SK-N-SH treated with all-trans-retinoic acid at 6 μM for 48 hours (cell line): ENCODE measurements at regions not wholly inside any gene's neighbourhood (a gene's known extent, or its start where the extent isn't known, plus 50 kb on each side); places are given as distances from the start of the nearest gene placed in this dataset.

ENCODE experiments used
- ATAC-seq: fragments of 200-7000 bp; cut with Tn5 transposase; 3 replicates; pipeline ENCODE4 v1.9.1; 2020; ENCODE audit warnings: mild to moderate bottlenecking, moderate library complexity
- ARNTL ChIP-seq: fragments of 450-650 bp; formaldehyde crosslinking; IDR thresholded peaks from 2 replicates; pipeline ENCODE4 v1.5.0; 2020; ENCODE audit warnings: low read depth, mild to moderate bottlenecking, moderate library complexity, borderline replicate concordance
- BACH2 ChIP-seq: fragments of 250-450 bp; sonication (Bioruptor Pico); IDR thresholded peaks from 2 replicates; pipeline ENCODE4 v1.9.0; 2021; ENCODE audit warnings: mild to moderate bottlenecking, borderline replicate concordance
- CSDC2 ChIP-seq: fragments of 250-450 bp; sonication (Bioruptor Pico); IDR thresholded peaks from 2 replicates; pipeline ENCODE4 v1.5.0; 2020; ENCODE audit warnings: mild to moderate bottlenecking, moderate library complexity
- ESRRG ChIP-seq: fragments of 250-450 bp; sonication (Bioruptor Pico); IDR thresholded peaks from 2 replicates; pipeline ENCODE4 v1.6.1; 2021; ENCODE audit warnings: mild to moderate bottlenecking
- GLIS3 ChIP-seq: fragments of 250-450 bp; sonication (Bioruptor Pico); IDR thresholded peaks from 2 replicates; pipeline ENCODE4 v1.5.0; 2020; ENCODE audit warnings: mild to moderate bottlenecking, moderate library complexity
- ISL1 ChIP-seq: fragments of 250-450 bp; sonication (Bioruptor Pico); IDR thresholded peaks from 2 replicates; pipeline ENCODE4 v2.1.2; 2022; ENCODE audit warnings: mild to moderate bottlenecking, moderate library complexity
- OSR1 ChIP-seq: fragments of 250-450 bp; sonication (Bioruptor Pico); IDR thresholded peaks from 2 replicates; pipeline ENCODE4 v1.8.0; 2022; ENCODE audit warnings: moderate library complexity, mild to moderate bottlenecking, inconsistent platforms
- PPARA ChIP-seq: fragments of 250-450 bp; sonication (Bioruptor Pico); IDR thresholded peaks from 2 replicates; pipeline ENCODE4 v1.5.0; 2020; ENCODE audit warnings: mild to moderate bottlenecking, borderline replicate concordance
- RARB ChIP-seq: fragments of 250-450 bp; sonication (Bioruptor Pico); IDR thresholded peaks from 2 replicates; pipeline ENCODE4 v1.8.0; 2021; ENCODE audit warnings: mild to moderate bottlenecking, moderate library complexity
- SNAI2 ChIP-seq: fragments of 250-450 bp; sonication (Bioruptor Pico); IDR thresholded peaks from 2 replicates; pipeline ENCODE4 v1.5.0; 2020; ENCODE audit warnings: mild to moderate bottlenecking, moderate library complexity
- TCF4 ChIP-seq: fragments of 250-450 bp; sonication (Bioruptor Pico); IDR thresholded peaks from 2 replicates; pipeline ENCODE4 v1.8.0; 2021; ENCODE audit warnings: mild to moderate bottlenecking, moderate library complexity, borderline replicate concordance
- TOX ChIP-seq: fragments of 250-450 bp; sonication (Bioruptor Pico); IDR thresholded peaks from 2 replicates; pipeline ENCODE4 v1.8.0; 2021; ENCODE audit warnings: mild to moderate bottlenecking, moderate library complexity, borderline replicate concordance
- ZC3H10 ChIP-seq: fragments of 250-450 bp; sonication (Bioruptor Pico); IDR thresholded peaks from 2 replicates; pipeline ENCODE4 v1.5.1; 2021; ENCODE audit warnings: mild to moderate bottlenecking, moderate library complexity
- ZFP3 ChIP-seq: fragments of 250-450 bp; sonication (Bioruptor Pico); IDR thresholded peaks from 2 replicates; pipeline ENCODE4 v1.5.0; 2020; ENCODE audit warnings: mild to moderate bottlenecking, moderate library complexity
- ZFP30 ChIP-seq: fragments of 450-650 bp; formaldehyde crosslinking; IDR thresholded peaks from 2 replicates; pipeline ENCODE4 v1.5.0; 2022; ENCODE audit warnings: mild to moderate bottlenecking, moderate library complexity
- ZNF565 ChIP-seq: fragments of 450-650 bp; formaldehyde crosslinking; conservative IDR thresholded peaks from 2 replicates; pipeline ENCODE4 v1.5.0; 2020; ENCODE audit warnings: low read depth, mild to moderate bottlenecking, moderate library complexity
- ZNF70 ChIP-seq: fragments of 450-650 bp; formaldehyde crosslinking; IDR thresholded peaks from 2 replicates; pipeline ENCODE4 v1.5.0; 2020; ENCODE audit warnings: mild to moderate bottlenecking, moderate library complexity
- ZNF8 ChIP-seq: fragments of 450-650 bp; formaldehyde crosslinking; IDR thresholded peaks from 2 replicates; pipeline ENCODE4 v1.5.0; 2020; ENCODE audit warnings: mild to moderate bottlenecking, moderate library complexity
- TF ChIP-seq, protein P1 (sequence below): fragments of 250-450 bp; sonication (Bioruptor Pico); IDR thresholded peaks from 2 replicates; pipeline ENCODE4 v1.5.1; 2020; ENCODE audit warnings: low read depth, mild to moderate bottlenecking, moderate library complexity
- TF ChIP-seq, protein P2 (sequence below): fragments of 250-450 bp; sonication (Bioruptor Pico); IDR thresholded peaks from 2 replicates; pipeline ENCODE4 v1.5.1; 2021; ENCODE audit warnings: mild to moderate bottlenecking, moderate library complexity
- TF ChIP-seq, protein P3 (sequence below): fragments of 250-450 bp; sonication (Bioruptor Pico); IDR thresholded peaks from 2 replicates; pipeline ENCODE4 v1.5.0; 2020; ENCODE audit warnings: mild to moderate bottlenecking, moderate library complexity
- TF ChIP-seq, protein P4 (sequence below): fragments of 250-450 bp; sonication (Bioruptor Pico); IDR thresholded peaks from 2 replicates; pipeline ENCODE4 v1.8.0; 2021; ENCODE audit warnings: low read depth, mild to moderate bottlenecking, moderate library complexity, borderline replicate concordance

DNA sequence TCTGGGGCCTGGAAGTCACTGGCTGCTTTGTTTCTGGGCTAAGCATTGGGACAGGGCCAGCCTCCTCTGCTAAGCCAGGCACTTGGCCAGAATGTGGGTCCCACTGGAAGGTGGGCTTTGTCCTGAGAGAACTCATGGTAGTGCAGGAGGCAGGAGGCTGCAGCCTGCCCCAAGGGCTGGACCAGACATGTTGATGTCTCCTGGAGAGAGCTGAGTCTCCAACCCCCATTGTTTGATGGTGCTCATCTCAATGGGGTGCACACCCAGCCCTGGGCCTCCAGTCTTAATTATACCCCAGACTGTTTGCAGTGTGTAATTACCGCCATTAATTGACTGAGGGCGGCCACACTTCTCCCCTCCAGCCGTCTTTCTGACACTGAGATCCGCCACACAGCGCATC is 220.5 kb upstream of the PMEPA1 start:
- ATAC-seq = no peak
- TF ChIP-seq ZNF70 (CRISPR knock-in tag) (no peak), ISL1 (CRISPR knock-in tag) (no peak), OSR1 (CRISPR knock-in tag) (no peak), BACH2 (CRISPR knock-in tag) (no peak), PPARA (CRISPR knock-in tag) (no peak), RARB (CRISPR knock-in tag) (no peak), SNAI2 (CRISPR knock-in tag) (no peak), ZNF565 (CRISPR knock-in tag) (no peak), ARNTL (CRISPR knock-in tag) (no peak), ZNF8 (CRISPR knock-in tag) (no peak), TOX (CRISPR knock-in tag) (no peak), ESRRG (CRISPR knock-in tag) (no peak), CSDC2 (no peak)
- TF ChIP-seq, all 23 proteins: peak for 0

DNA sequence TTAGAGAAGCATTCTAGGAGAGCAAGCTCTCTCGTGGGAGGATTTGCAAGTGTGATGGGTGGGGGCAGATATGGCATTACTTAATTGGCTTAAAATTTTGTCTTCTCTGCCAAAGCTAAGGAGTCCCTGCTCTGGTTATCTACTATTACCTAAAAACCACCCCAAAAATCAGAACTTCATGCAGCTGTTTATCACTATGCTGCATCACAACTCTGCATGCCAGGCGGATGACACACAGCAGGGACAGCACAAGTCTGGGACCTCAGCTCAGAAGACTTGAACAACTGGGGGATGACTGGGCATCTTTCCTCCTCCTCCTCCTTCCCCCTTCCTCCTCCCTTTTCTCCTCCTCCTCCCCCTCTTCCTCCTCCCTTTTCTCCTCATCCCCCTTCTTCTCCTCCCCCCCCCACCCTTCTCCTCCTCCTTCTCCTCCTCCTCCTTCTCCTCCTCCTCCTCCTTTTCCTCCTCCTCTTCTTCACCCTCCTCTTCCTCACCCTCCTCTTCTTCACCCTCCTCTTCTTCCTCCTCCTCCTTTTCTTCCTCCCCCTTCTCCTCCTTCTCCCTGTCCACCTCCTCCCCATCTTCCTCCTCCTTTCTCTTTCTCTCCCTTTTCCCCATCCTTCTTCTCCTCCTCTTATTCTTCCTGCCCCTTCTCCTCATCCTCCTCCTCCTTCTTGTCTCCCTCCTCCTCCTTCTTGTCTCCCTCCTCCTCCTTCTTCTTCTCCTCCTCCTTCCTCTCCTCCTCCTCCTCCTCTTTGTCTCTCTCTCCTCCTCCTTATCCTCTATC is 218.6 kb upstream of the PMEPA1 start:
- no peak for ATAC-seq
- TF ChIP-seq ZNF70 (CRISPR knock-in tag) = no peak
- TF ChIP-seq, protein P1, sequence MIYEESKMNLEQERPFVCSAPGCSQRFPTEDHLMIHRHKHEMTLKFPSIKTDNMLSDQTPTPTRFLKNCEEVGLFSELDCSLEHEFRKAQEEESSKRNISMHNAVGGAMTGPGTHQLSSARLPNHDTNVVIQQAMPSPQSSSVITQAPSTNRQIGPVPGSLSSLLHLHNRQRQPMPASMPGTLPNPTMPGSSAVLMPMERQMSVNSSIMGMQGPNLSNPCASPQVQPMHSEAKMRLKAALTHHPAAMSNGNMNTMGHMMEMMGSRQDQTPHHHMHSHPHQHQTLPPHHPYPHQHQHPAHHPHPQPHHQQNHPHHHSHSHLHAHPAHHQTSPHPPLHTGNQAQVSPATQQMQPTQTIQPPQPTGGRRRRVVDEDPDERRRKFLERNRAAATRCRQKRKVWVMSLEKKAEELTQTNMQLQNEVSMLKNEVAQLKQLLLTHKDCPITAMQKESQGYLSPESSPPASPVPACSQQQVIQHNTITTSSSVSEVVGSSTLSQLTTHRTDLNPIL = no peak
- TF ChIP-seq, protein P2, sequence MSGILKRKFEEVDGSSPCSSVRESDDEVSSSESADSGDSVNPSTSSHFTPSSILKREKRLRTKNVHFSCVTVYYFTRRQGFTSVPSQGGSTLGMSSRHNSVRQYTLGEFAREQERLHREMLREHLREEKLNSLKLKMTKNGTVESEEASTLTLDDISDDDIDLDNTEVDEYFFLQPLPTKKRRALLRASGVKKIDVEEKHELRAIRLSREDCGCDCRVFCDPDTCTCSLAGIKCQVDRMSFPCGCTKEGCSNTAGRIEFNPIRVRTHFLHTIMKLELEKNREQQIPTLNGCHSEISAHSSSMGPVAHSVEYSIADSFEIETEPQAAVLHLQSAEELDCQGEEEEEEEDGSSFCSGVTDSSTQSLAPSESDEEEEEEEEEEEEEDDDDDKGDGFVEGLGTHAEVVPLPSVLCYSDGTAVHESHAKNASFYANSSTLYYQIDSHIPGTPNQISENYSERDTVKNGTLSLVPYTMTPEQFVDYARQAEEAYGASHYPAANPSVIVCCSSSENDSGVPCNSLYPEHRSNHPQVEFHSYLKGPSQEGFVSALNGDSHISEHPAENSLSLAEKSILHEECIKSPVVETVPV (CRISPR knock-in tag) = no peak
- no peak for TF ChIP-seq TCF4 (CRISPR knock-in tag)
- TF ChIP-seq, protein P3, sequence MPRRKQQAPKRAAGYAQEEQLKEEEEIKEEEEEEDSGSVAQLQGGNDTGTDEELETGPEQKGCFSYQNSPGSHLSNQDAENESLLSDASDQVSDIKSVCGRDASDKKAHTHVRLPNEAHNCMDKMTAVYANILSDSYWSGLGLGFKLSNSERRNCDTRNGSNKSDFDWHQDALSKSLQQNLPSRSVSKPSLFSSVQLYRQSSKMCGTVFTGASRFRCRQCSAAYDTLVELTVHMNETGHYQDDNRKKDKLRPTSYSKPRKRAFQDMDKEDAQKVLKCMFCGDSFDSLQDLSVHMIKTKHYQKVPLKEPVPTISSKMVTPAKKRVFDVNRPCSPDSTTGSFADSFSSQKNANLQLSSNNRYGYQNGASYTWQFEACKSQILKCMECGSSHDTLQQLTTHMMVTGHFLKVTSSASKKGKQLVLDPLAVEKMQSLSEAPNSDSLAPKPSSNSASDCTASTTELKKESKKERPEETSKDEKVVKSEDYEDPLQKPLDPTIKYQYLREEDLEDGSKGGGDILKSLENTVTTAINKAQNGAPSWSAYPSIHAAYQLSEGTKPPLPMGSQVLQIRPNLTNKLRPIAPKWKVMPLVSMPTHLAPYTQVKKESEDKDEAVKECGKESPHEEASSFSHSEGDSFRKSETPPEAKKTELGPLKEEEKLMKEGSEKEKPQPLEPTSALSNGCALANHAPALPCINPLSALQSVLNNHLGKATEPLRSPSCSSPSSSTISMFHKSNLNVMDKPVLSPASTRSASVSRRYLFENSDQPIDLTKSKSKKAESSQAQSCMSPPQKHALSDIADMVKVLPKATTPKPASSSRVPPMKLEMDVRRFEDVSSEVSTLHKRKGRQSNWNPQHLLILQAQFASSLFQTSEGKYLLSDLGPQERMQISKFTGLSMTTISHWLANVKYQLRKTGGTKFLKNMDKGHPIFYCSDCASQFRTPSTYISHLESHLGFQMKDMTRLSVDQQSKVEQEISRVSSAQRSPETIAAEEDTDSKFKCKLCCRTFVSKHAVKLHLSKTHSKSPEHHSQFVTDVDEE (CRISPR knock-in tag) = no peak
- TF ChIP-seq ZFP30 = no peak

DNA sequence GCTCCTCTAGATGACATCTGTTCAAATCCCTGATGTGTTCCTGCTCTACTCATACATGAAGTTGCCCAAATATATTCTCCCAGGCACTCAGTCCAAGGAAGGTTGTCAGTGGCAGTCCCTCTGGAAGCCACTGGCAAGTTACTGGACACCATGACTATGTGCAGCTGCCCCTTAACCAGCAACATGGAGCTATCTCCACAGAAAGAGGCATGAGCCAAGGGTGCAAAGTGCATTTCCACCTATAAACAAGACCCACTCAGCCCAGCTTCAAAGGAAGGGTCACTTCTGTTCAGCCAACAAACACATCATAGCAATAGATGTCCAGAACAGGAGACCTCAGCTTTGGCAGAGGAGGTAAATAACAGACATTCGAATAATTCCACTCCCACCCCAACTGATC is 217.6 kb upstream of the PMEPA1 start:
- no peak for ATAC-seq
- no peak for TF ChIP-seq ZFP3
- TF ChIP-seq ESRRG (CRISPR knock-in tag) = no peak
- no peak for TF ChIP-seq TCF4 (CRISPR knock-in tag)
- TF ChIP-seq BACH2 (CRISPR knock-in tag) = no peak
- no peak for TF ChIP-seq ZNF565 (CRISPR knock-in tag)
- TF ChIP-seq GLIS3 = no peak
- TF ChIP-seq SNAI2 (CRISPR knock-in tag) = no peak
- TF ChIP-seq, protein P2 (CRISPR knock-in tag) = no peak
- no peak for TF ChIP-seq ARNTL (CRISPR knock-in tag)
- TF ChIP-seq PPARA (CRISPR knock-in tag) = no peak
- TF ChIP-seq CSDC2 = no peak

DNA sequence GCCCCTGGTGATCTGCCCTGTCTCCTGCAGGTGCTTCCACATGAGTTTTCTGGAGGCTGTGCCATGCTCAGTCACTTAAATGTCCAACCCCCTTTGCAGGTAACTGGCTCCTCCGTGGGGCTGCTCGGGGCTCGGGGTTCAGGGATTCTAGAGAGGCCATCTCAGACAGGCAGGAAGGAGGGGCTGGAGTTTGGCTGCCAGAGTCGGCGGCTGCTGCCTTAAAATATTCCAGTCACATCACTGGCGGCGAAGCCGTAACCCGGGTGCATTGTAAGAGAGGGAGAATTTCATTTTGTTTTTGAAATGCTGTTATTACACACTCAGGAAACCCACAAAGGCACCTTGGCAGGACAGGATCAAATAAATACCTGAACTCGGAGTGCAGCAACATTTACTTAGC is 212.9 kb upstream of the PMEPA1 start:
- no peak for ATAC-seq
- TF ChIP-seq, protein P2 (CRISPR knock-in tag) = no peak
- no peak for TF ChIP-seq ZNF8 (CRISPR knock-in tag)
- TF ChIP-seq OSR1 (CRISPR knock-in tag) = no peak
- TF ChIP-seq SNAI2 (CRISPR knock-in tag) = no peak
- no peak for TF ChIP-seq TOX (CRISPR knock-in tag)
- TF ChIP-seq, protein P4, sequence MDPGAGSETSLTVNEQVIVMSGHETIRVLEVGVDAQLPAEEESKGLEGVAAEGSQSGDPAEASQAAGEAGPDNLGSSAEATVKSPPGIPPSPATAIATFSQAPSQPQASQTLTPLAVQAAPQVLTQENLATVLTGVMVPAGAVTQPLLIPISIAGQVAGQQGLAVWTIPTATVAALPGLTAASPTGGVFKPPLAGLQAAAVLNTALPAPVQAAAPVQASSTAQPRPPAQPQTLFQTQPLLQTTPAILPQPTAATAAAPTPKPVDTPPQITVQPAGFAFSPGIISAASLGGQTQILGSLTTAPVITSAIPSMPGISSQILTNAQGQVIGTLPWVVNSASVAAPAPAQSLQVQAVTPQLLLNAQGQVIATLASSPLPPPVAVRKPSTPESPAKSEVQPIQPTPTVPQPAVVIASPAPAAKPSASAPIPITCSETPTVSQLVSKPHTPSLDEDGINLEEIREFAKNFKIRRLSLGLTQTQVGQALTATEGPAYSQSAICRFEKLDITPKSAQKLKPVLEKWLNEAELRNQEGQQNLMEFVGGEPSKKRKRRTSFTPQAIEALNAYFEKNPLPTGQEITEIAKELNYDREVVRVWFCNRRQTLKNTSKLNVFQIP (CRISPR knock-in tag) = no peak
- no peak for TF ChIP-seq ZNF565 (CRISPR knock-in tag)
- TF ChIP-seq ZC3H10 (CRISPR knock-in tag) = no peak
- no peak for TF ChIP-seq GLIS3
- TF ChIP-seq PPARA (CRISPR knock-in tag) = no peak
- TF ChIP-seq, protein P1 = no peak
- TF ChIP-seq TCF4 (CRISPR knock-in tag) = no peak
- TF ChIP-seq CSDC2 = no peak
- TF ChIP-seq RARB (CRISPR knock-in tag) = no peak
- TF ChIP-seq ESRRG (CRISPR knock-in tag) = no peak
- no peak for TF ChIP-seq ISL1 (CRISPR knock-in tag)
